Amygdala (tissue), 56 donors: ENCODE measurements at regions not wholly inside any gene's neighbourhood (a gene's known extent, or its start where the extent isn't known, plus 50 kb on each side); places are given as distances from the start of the nearest gene placed in this dataset.

Source experiments
- DNase-seq, 56 donors: peaks; one replicate each; lab custom pipeline; 2025; lab: John Stamatoyannopoulos, UW

- DNase-seq, result no peak
Observed at GRCh38 chr4:170671171-170671570, 581.4 kb upstream of the AADAT start.

- DNase-seq, result no peak
Observed at GRCh38 chr4:170667814-170668213, 578.1 kb upstream of the AADAT start.

GRCh38 chr4:170666909-170667308 is 577.2 kb upstream of the AADAT start:
- no peak for DNase-seq

- DNase-seq, result no peak
Observed at GRCh38 chr4:170662250-170662649, 572.5 kb upstream of the AADAT start.

- DNase-seq, result no peak
Observed at GRCh38 chr4:170657761-170658160, 568.0 kb upstream of the AADAT start.

- no peak for DNase-seq
Observed at GRCh38 chr4:170656506-170656905, 566.8 kb upstream of the AADAT start.

GRCh38 chr4:170652571-170652970 is 562.8 kb upstream of the AADAT start:
- DNase-seq, result no peak

GRCh38 chr4:170651786-170652185 is 562.0 kb upstream of the AADAT start:
- no peak for DNase-seq

- DNase-seq, result no peak
Observed at GRCh38 chr4:170627418-170627817, 537.7 kb upstream of the AADAT start.

GRCh38 chr4:170623899-170624298 is 534.1 kb upstream of the AADAT start:
- DNase-seq, result no peak

- no peak for DNase-seq
Observed at GRCh38 chr4:170610434-170610833, 520.7 kb upstream of the AADAT start.

GRCh38 chr4:170599894-170600293 is 510.1 kb upstream of the AADAT start:
- no peak for DNase-seq

GRCh38 chr4:170591076-170591475 is 501.3 kb upstream of the AADAT start:
- DNase-seq, result no peak

GRCh38 chr4:170589597-170590191 is 499.9 kb upstream of the AADAT start:
- DNase-seq, result no peak

- no peak for DNase-seq
Observed at GRCh38 chr4:170581969-170582368, 492.2 kb upstream of the AADAT start.

- DNase-seq, result no peak
Observed at GRCh38 chr4:170581322-170581721, 491.6 kb upstream of the AADAT start.

- no peak for DNase-seq
Observed at GRCh38 chr4:170580651-170581050, 490.9 kb upstream of the AADAT start.

- no peak for DNase-seq
Observed at GRCh38 chr4:170538821-170539473, 449.2 kb upstream of the AADAT start.

- DNase-seq, result no peak
Observed at GRCh38 chr4:170529748-170530722, 440.3 kb upstream of the AADAT start.

- no peak for DNase-seq
Observed at GRCh38 chr4:170526471-170526870, 436.7 kb upstream of the AADAT start.

GRCh38 chr4:170522427-170522970 is 432.7 kb upstream of the AADAT start:
- DNase-seq, result no peak
